K562 (cell line): ENCODE measurements at regions not wholly inside any gene's neighbourhood (a gene's known extent, or its start where the extent isn't known, plus 50 kb on each side); places are given as distances from the start of the nearest gene placed in this dataset.

Source experiments
- ATF7 ChIP-seq: fragments of 450-650 bp; IDR thresholded peaks from 2 replicates; pipeline ENCODE4 v1.7.1; 2014; ENCODE audit warnings: mild to moderate bottlenecking, moderate library complexity
- BDP1 ChIP-seq: IDR thresholded peaks from 3 replicates; pipeline ENCODE4 v1.6.1; 2011; ENCODE audit not compliant: insufficient read length, insufficient read depth
- CCNT2 ChIP-seq: IDR thresholded peaks from 2 replicates; pipeline ENCODE4 v1.6.1; 2011; ENCODE audit warnings: borderline replicate concordance, low read depth, mild to moderate bottlenecking, moderate library complexity, mixed read lengths, low read length; ENCODE audit not compliant: insufficient read length; ENCODE audit errors: extremely low read depth
- ELF1 ChIP-seq: fragments of 200-800 bp; sonication (Bioruptor generic); IDR thresholded peaks from 2 replicates; pipeline ENCODE4 v1.6.1; 2016; ENCODE audit warnings: missing genetic modification characterization, missing compliant biosample characterization
- EP400 ChIP-seq: fragments of 450-650 bp; IDR thresholded peaks from 2 replicates; pipeline ENCODE4 v1.6.1; 2017; ENCODE audit warnings: antibody characterized with exemption, mild to moderate bottlenecking, moderate library complexity
- MCM2 ChIP-seq: fragments of 450-650 bp; IDR thresholded peaks from 2 replicates; pipeline ENCODE4 v1.6.1; 2017; ENCODE audit warnings: low read depth, mild to moderate bottlenecking
- RBM14 ChIP-seq: fragments of 200-400 bp; formaldehyde crosslinking; IDR thresholded peaks from 2 replicates; pipeline ENCODE4 v1.6.1; 2018; ENCODE audit warnings: low read depth, mild to moderate bottlenecking, low read length, moderate library complexity, borderline replicate concordance; ENCODE audit not compliant: insufficient read depth
- RBM34 ChIP-seq: fragments of 200-400 bp; formaldehyde crosslinking; IDR thresholded peaks from 2 replicates; pipeline ENCODE4 v1.6.1; 2018; ENCODE audit warnings: low read length, borderline replicate concordance; ENCODE audit not compliant: insufficient read depth
- TEAD4 ChIP-seq, 2 experiments: sonication (generic) in 1 of 2; formaldehyde crosslinking in 1 of 2; IDR thresholded peaks; 2 replicates each; pipeline versions ENCODE4 v1.6.1 to v1.8.0; 2012 to 2022; ENCODE audit warnings: borderline replicate concordance in 1 of 2, inconsistent platforms in 1 of 2, low read length in 1 of 2, mild to moderate bottlenecking in 1 of 2, missing genetic modification reagents in 1 of 2
- ZNF212 ChIP-seq: fragments of 450-650 bp; formaldehyde crosslinking; IDR thresholded peaks from 2 replicates; pipeline ENCODE4 v1.4.0; 2020; ENCODE audit warnings: mild to moderate bottlenecking
- ZNF717 ChIP-seq: fragments of 250-450 bp; sonication (Bioruptor Pico); IDR thresholded peaks from 2 replicates; pipeline ENCODE4 v1.5.0; 2021
- TF ChIP-seq, protein P1 (sequence below): fragments of 450-650 bp; IDR thresholded peaks from 2 replicates; pipeline ENCODE4 v1.6.1; 2016; ENCODE audit warnings: antibody characterized with exemption

DNA sequence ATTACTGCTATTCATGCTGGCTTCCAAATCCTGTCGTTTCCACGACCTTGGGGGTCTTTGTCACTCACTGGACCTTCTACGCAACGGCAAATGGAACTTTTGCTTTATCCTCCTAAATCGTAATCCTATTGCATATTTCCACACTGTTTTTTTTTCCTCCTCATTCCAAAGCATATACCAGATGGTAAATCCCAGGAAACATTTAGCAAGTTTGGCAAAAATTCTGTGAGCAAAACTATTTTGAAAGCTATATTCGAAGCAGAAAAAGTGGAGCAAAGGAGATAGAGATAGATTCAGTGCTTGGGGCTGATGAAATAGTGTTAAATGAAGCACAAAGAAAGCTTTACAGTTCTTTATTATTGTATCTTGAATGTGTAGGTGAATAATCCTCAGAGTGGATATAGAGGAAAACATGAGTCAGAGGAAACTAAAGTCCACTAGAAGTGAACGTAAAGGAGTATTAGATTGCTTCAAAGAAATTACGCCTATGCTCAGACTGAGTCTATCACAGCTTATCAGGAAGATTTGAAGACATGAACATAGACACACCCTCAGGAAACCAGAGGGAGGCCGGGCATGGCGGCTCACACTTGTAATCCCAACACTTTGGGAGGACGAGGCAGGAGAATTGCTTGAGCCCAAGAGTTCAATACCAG is 50.2 kb upstream of the FAM9A start (continued):
- TF ChIP-seq, protein P1, sequence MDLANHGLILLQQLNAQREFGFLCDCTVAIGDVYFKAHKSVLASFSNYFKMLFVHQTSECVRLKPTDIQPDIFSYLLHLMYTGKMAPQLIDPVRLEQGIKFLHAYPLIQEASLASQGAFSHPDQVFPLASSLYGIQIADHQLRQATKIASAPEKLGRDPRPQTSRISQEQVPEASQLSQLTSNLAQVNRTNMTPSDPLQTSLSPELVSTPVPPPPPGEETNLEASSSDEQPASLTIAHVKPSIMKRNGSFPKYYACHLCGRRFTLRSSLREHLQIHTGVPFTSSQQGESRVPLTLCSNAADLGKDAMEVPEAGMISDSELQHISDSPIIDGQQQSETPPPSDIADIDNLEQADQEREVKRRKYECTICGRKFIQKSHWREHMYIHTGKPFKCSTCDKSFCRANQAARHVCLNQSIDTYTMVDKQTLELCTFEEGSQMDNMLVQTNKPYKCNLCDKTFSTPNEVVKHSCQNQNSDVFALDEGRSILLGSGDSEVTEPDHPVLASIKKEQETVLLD: no peak
- no peak for TF ChIP-seq EP400
- TF ChIP-seq BDP1: no peak
- no peak for TF ChIP-seq ZNF717
- no peak for TF ChIP-seq ZNF212 (CRISPR knock-in tag)
- TF ChIP-seq RBM14: no peak
- TF ChIP-seq TEAD4 (IDR thresholded peaks at IDR 0.05; ENCODE audit: low read length): no peak
- TF ChIP-seq TEAD4 (CRISPR knock-in tag; IDR thresholded peaks at IDR 0.05; ENCODE audit: borderline replicate concordance): no peak
- no peak for TF ChIP-seq CCNT2
- TF ChIP-seq MCM2: no peak
- TF ChIP-seq ELF1: no peak
- no peak for TF ChIP-seq RBM34
- no peak for TF ChIP-seq ATF7
